C4-2B (cell line): ENCODE measurements at regions not wholly inside any gene's neighbourhood (a gene's known extent, or its start where the extent isn't known, plus 50 kb on each side); places are given as distances from the start of the nearest gene placed in this dataset.

ENCODE experiments used
- ZFX ChIP-seq: fragments of 450-650 bp; IDR thresholded peaks from 2 replicates; pipeline ENCODE4 v1.6.1; 2017
- TF ChIP-seq, protein P1 (sequence below): fragments of 450-650 bp; conservative IDR thresholded peaks from 2 replicates; pipeline ENCODE4 v1.5.1; 2017; ENCODE audit warnings: mild to moderate bottlenecking

DNA sequence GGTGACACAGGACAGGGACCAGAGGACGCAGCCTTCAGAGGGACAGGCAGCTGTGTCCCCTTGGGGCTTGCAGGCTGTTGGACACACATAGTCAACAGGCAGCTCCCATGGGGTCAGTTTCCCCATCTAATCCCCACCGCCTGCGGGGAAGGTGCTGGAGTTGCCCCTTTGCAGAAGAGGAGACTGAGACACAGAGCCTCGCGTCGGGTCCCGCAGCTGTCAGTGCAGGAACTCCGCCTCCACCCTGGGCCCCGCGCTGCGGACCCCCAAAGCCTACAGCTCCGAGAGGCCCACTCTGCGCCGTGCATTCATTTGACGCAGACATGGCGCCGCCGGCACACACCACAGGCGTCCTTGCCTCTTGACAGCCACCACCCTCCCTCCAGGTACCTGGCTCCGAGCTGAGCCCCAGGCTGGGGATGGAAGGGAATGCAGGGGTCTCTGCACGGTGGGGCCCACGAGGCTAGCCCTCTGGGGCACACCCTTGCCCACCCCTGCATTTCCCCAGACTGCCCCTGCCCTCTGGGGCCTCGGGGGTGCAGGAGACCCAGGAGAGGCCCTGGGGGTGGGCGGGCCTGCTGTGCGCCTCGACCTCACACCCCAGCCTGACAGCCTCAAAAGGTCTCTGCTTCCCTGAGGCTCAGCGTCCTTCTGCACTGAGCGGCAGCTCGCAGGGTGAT lies 88.5 kb upstream of the ACTRT2 start:
- TF ChIP-seq, protein P1, sequence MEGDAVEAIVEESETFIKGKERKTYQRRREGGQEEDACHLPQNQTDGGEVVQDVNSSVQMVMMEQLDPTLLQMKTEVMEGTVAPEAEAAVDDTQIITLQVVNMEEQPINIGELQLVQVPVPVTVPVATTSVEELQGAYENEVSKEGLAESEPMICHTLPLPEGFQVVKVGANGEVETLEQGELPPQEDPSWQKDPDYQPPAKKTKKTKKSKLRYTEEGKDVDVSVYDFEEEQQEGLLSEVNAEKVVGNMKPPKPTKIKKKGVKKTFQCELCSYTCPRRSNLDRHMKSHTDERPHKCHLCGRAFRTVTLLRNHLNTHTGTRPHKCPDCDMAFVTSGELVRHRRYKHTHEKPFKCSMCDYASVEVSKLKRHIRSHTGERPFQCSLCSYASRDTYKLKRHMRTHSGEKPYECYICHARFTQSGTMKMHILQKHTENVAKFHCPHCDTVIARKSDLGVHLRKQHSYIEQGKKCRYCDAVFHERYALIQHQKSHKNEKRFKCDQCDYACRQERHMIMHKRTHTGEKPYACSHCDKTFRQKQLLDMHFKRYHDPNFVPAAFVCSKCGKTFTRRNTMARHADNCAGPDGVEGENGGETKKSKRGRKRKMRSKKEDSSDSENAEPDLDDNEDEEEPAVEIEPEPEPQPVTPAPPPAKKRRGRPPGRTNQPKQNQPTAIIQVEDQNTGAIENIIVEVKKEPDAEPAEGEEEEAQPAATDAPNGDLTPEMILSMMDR = no peak
- no peak for TF ChIP-seq ZFX
